Pulmonary artery endothelial cell (primary cell): ENCODE measurements at regions not wholly inside any gene's neighbourhood (a gene's known extent, or its start where the extent isn't known, plus 50 kb on each side); places are given as distances from the start of the nearest gene placed in this dataset.
"Not testable (repeated sequence)": the region's sequence is repeated elsewhere in the genome, so short reads cannot be mapped to it uniquely, and the experiment has no call there.

ENCODE experiments used
- DNase-seq: peaks from one replicate; pipeline ENCODE4 v3.0.0-alpha.2; 2011; ENCODE audit warnings: low read depth, low spot score

- no peak for DNase-seq
Measured at GRCh38 chr12:85424581-85425348, 144.7 kb downstream of the ALX1 start.

GRCh38 chr12:85425349-85425612 is 145.3 kb downstream of the ALX1 start:
- DNase-seq: no peak

- DNase-seq: no peak
Measured at GRCh38 chr12:85425926-85426325, 145.9 kb downstream of the ALX1 start.

GRCh38 chr12:85433148-85433547 is 153.1 kb downstream of the ALX1 start:
- not testable (repeated sequence) for DNase-seq

GRCh38 chr12:85440271-85440670 is 160.3 kb downstream of the ALX1 start:
- DNase-seq: no peak

- no peak for DNase-seq
Measured at GRCh38 chr12:85441025-85441424, 161.0 kb downstream of the ALX1 start.

GRCh38 chr12:85441741-85442140 is 161.7 kb downstream of the ALX1 start:
- no peak for DNase-seq

GRCh38 chr12:85445060-85445938 is 165.3 kb downstream of the ALX1 start:
- DNase-seq: no peak

- no peak for DNase-seq
Measured at GRCh38 chr12:85448031-85448430, 168.0 kb downstream of the ALX1 start.

GRCh38 chr12:85448548-85449139 is 168.6 kb downstream of the ALX1 start:
- no peak for DNase-seq

GRCh38 chr12:85457016-85457415 is 177.0 kb downstream of the ALX1 start:
- DNase-seq: no peak

- DNase-seq: no peak
Measured at GRCh38 chr12:85461127-85461526, 181.1 kb downstream of the ALX1 start.

GRCh38 chr12:85462888-85463287 is 182.9 kb downstream of the ALX1 start:
- no peak for DNase-seq

- DNase-seq: no peak
Measured at GRCh38 chr12:85466890-85467289, 186.9 kb downstream of the ALX1 start.

GRCh38 chr12:85468356-85469157 is 188.5 kb downstream of the ALX1 start:
- peak; percentile 15 for DNase-seq

GRCh38 chr12:85469158-85470086 is 189.4 kb downstream of the ALX1 start:
- DNase-seq: not testable (repeated sequence)

- not testable (repeated sequence) for DNase-seq
Measured at GRCh38 chr12:85475277-85475676, 195.3 kb downstream of the ALX1 start.

- no peak for DNase-seq
Measured at GRCh38 chr12:85476756-85477155, 196.7 kb downstream of the ALX1 start.

- no peak for DNase-seq
Measured at GRCh38 chr12:85484387-85484786, 204.4 kb downstream of the ALX1 start.

- DNase-seq: no peak
Measured at GRCh38 chr12:85489194-85489593, 209.2 kb downstream of the ALX1 start.

GRCh38 chr12:85504164-85504563 is 224.1 kb downstream of the ALX1 start:
- DNase-seq: no peak
